ENCODE measurements at regions not wholly inside any gene's neighbourhood (a gene's known extent, or its start where the extent isn't known, plus 50 kb on each side); places are given as distances from the start of the nearest gene placed in this dataset.

GRCh38 chr12:123100882-123101281 is 50.0 kb downstream of the PITPNM2 start:
- no peak for DNase-seq (ENCODE audit: low read depth)

- no peak for DNase-seq (ENCODE audit: low read depth)
These were observed 50.4 kb downstream of the PITPNM2 start for GRCh38 chr12:123100450-123100849.

- no peak for DNase-seq (ENCODE audit: low read depth)
These were observed 51.2 kb downstream of the PITPNM2 start for GRCh38 chr12:123099560-123100192.

GRCh38 chr12:123098780-123099179 is 52.1 kb downstream of the PITPNM2 start:
- DNase-seq (ENCODE audit: low read depth), result no peak

- DNase-seq (ENCODE audit: low read depth), result peak; percentile 35
These were observed 53.3 kb downstream of the PITPNM2 start for GRCh38 chr12:123097561-123098084.

GRCh38 chr12:123096741-123097140 is 54.1 kb downstream of the PITPNM2 start:
- DNase-seq (ENCODE audit: low read depth), result no peak

GRCh38 chr12:123096182-123096581 is 54.7 kb downstream of the PITPNM2 start:
- no peak for DNase-seq (ENCODE audit: low read depth)

- DNase-seq (ENCODE audit: low read depth), result no peak
These were observed 55.6 kb downstream of the PITPNM2 start for GRCh38 chr12:123095078-123095881.

- peak; percentile 46 for DNase-seq (ENCODE audit: low read depth)
These were observed 56.4 kb downstream of the PITPNM2 start for GRCh38 chr12:123094349-123095077.

GRCh38 chr12:123092866-123093265 is 58.0 kb downstream of the PITPNM2 start:
- no peak for DNase-seq (ENCODE audit: low read depth)

GRCh38 chr12:123091230-123092150 is 59.4 kb downstream of the PITPNM2 start:
- no peak for DNase-seq (ENCODE audit: low read depth)

- DNase-seq (ENCODE audit: low read depth), result peak; percentile 97
These were observed 61.1 kb downstream of the PITPNM2 start for GRCh38 chr12:123089631-123090353.

GRCh38 chr12:123089140-123089539 is 61.8 kb downstream of the PITPNM2 start:
- no peak for DNase-seq (ENCODE audit: low read depth)

- peak; percentile 82 for DNase-seq (ENCODE audit: low read depth)
These were observed 65.0 kb downstream of the PITPNM2 start for GRCh38 chr12:123085730-123086487.

GRCh38 chr12:123085066-123085465 is 65.8 kb downstream of the PITPNM2 start:
- DNase-seq (ENCODE audit: low read depth), result no peak

GRCh38 chr12:123083661-123084571 is 67.0 kb downstream of the PITPNM2 start:
- DNase-seq (ENCODE audit: low read depth), result no peak

- DNase-seq (ENCODE audit: low read depth), result no peak
These were observed 70.3 kb downstream of the PITPNM2 start for GRCh38 chr12:123080634-123081033.

GRCh38 chr12:123078531-123079155 is 72.2 kb downstream of the PITPNM2 start:
- DNase-seq (ENCODE audit: low read depth), result no peak

Measured in LHCN-M2 (cell line).